Neural cell (in vitro differentiated cells): ENCODE measurements at regions not wholly inside any gene's neighbourhood (a gene's known extent, or its start where the extent isn't known, plus 50 kb on each side); places are given as distances from the start of the nearest gene placed in this dataset.

Experiments used
- H2AFZ ChIP-seq: fragments of 200-600, 300-800 bp; sonication (generic), shearing (Covaris generic); 2 replicates; pipeline ENCODE4 v1.6.0; 2014; ENCODE audit warnings: low read depth, mild to moderate bottlenecking, antibody characterized with exemption, low read length, moderate library complexity
- H3F3A ChIP-seq: fragments of 200-600 bp; shearing (Covaris generic); 2 replicates; pipeline ENCODE4 v1.6.1; 2016; ENCODE audit warnings: mild to moderate bottlenecking, moderate library complexity, mixed read lengths, antibody characterized with exemption, low read length; ENCODE audit not compliant: insufficient read depth, poor library complexity, severe bottlenecking
- H3K27ac ChIP-seq: fragments of 200-600, 300-800 bp; sonication (generic), shearing (Covaris generic); 2 replicates; pipeline ENCODE4 v1.5.1; 2014; ENCODE audit warnings: mild to moderate bottlenecking, low read length, moderate library complexity
- H3K27me3 ChIP-seq: fragments of 300-800, 200-600 bp; sonication (generic), shearing (Covaris generic); 2 replicates; pipeline ENCODE4 v1.6.0; 2014; ENCODE audit warnings: mild to moderate bottlenecking, low read depth, low read length, moderate library complexity; ENCODE audit not compliant: insufficient read depth
- H3K36me3 ChIP-seq: fragments of 300-800, 200-600 bp; sonication (generic), shearing (Covaris generic); 2 replicates; pipeline ENCODE4 v1.5.1; 2014; ENCODE audit warnings: mild to moderate bottlenecking, antibody characterized with exemption, low read length, moderate library complexity; ENCODE audit not compliant: insufficient read depth
- H3K4me2 ChIP-seq: fragments of 300-800, 200-600 bp; sonication (generic), shearing (Covaris generic); 2 replicates; pipeline ENCODE4 v1.6.0; 2014; ENCODE audit warnings: mild to moderate bottlenecking, low read length
- H3K4me3 ChIP-seq: fragments of 300-800, 200-600 bp; sonication (generic), shearing (Covaris generic); 2 replicates; pipeline ENCODE4 v1.5.1; 2014; ENCODE audit warnings: mild to moderate bottlenecking, low read length, moderate library complexity
- H3K79me2 ChIP-seq: fragments of 200-600 bp; shearing (Covaris generic); replicated peaks from 2 replicates; pipeline ENCODE4 v1.6.0; 2014; ENCODE audit warnings: mild to moderate bottlenecking, low read length, moderate library complexity; ENCODE audit not compliant: insufficient read depth
- H3K9ac ChIP-seq: fragments of 300-800, 200-600 bp; sonication (generic), shearing (Covaris generic); 2 replicates; pipeline ENCODE4 v1.6.1; 2016; ENCODE audit warnings: mild to moderate bottlenecking, low read length, mixed read lengths
- H3K9me2 ChIP-seq: fragments of 200-600 bp; shearing (Covaris generic); 2 replicates; pipeline ENCODE4 v1.6.1; 2016; ENCODE audit warnings: mild to moderate bottlenecking, low read length, mixed read lengths; ENCODE audit not compliant: insufficient read depth
- H3K9me3 ChIP-seq: fragments of 200-600, 300-800 bp; sonication (generic), shearing (Covaris generic); 2 replicates; pipeline ENCODE4 v1.6.1; 2016; ENCODE audit warnings: mild to moderate bottlenecking, mixed run types, low read length, moderate library complexity, mixed read lengths
- H4K20me1 ChIP-seq: fragments of 200-600 bp; shearing (Covaris generic); 2 replicates; pipeline ENCODE4 v1.6.1; 2016; ENCODE audit warnings: mild to moderate bottlenecking, mixed run types; ENCODE audit not compliant: insufficient read depth
- EP300 ChIP-seq: fragments of 450-650 bp; conservative IDR thresholded peaks from 2 replicates; pipeline ENCODE4 v1.6.1; 2014; ENCODE audit warnings: antibody characterized with exemption, mild to moderate bottlenecking, moderate library complexity; ENCODE audit not compliant: poor library complexity, severe bottlenecking
- EZH2 ChIP-seq: fragments of 200-600, 300-800 bp; shearing (Covaris generic), sonication (generic); IDR thresholded peaks from 2 replicates; pipeline ENCODE4 v1.6.1; 2014; ENCODE audit warnings: antibody characterized with exemption, low read length, borderline replicate concordance, mild to moderate bottlenecking; ENCODE audit not compliant: insufficient read depth, poor library complexity, severe bottlenecking
- MXI1 ChIP-seq: fragments of 450-650 bp; conservative IDR thresholded peaks from 2 replicates; pipeline ENCODE4 v1.6.1; 2014; ENCODE audit warnings: antibody characterized with exemption, mild to moderate bottlenecking; ENCODE audit not compliant: poor library complexity, severe bottlenecking
- POLR2AphosphoS5 ChIP-seq: IDR thresholded peaks from 2 replicates; pipeline ENCODE4 v1.6.1; 2012
- RAD21 ChIP-seq: fragments of 450-650 bp; conservative IDR thresholded peaks from 2 replicates; pipeline ENCODE4 v1.6.1; 2014; ENCODE audit warnings: antibody characterized with exemption, mild to moderate bottlenecking, moderate library complexity
- REST ChIP-seq: IDR thresholded peaks from 2 replicates; pipeline ENCODE4 v1.6.1; 2012; ENCODE audit warnings: borderline replicate concordance
- SMC3 ChIP-seq: fragments of 450-650 bp; conservative IDR thresholded peaks from 2 replicates; pipeline ENCODE4 v1.6.1; 2014; ENCODE audit warnings: antibody characterized with exemption, mild to moderate bottlenecking, moderate library complexity; ENCODE audit not compliant: poor library complexity
- TAF1 ChIP-seq: IDR thresholded peaks from 2 replicates; pipeline ENCODE4 v1.6.1; 2012; ENCODE audit warnings: low read depth
- TF ChIP-seq, protein P1 (sequence below): fragments of 450-650 bp; IDR thresholded peaks from 2 replicates; pipeline ENCODE4 v1.5.1; 2014; ENCODE audit warnings: antibody characterized with exemption, mild to moderate bottlenecking, moderate library complexity; ENCODE audit not compliant: poor library complexity, severe bottlenecking

GRCh38 chr1:87958201-87958600, 629.5 kb downstream of the LMO4 start:
- Histone ChIP-seq H3K4me3 (no peak overlapping the region), H2AFZ (no peak overlapping the region), H3K9me3 (no peaks in the 10 kb centered on the region), H3K4me2 (no peak overlapping the region), H3K9ac (no peak overlapping the region), H3K9me2 (no peaks in the 10 kb centered on the region), H3K27me3 (no peaks in the 10 kb centered on the region), H3K79me2 (no peaks in the 10 kb centered on the region), H3F3A (no peaks in the 10 kb centered on the region), H3K27ac (no peak overlapping the region), H4K20me1 (no peaks in the 10 kb centered on the region), H3K36me3 (no peaks in the 10 kb centered on the region)
- no peak for TF ChIP-seq TAF1
- no peak for TF ChIP-seq REST
- no peak for TF ChIP-seq RAD21
- no peak for TF ChIP-seq MXI1
- no peak for TF ChIP-seq EZH2
- no peak for TF ChIP-seq SMC3
- TF ChIP-seq EP300, result no peak
- TF ChIP-seq POLR2AphosphoS5, result no peak
- TF ChIP-seq, protein P1, sequence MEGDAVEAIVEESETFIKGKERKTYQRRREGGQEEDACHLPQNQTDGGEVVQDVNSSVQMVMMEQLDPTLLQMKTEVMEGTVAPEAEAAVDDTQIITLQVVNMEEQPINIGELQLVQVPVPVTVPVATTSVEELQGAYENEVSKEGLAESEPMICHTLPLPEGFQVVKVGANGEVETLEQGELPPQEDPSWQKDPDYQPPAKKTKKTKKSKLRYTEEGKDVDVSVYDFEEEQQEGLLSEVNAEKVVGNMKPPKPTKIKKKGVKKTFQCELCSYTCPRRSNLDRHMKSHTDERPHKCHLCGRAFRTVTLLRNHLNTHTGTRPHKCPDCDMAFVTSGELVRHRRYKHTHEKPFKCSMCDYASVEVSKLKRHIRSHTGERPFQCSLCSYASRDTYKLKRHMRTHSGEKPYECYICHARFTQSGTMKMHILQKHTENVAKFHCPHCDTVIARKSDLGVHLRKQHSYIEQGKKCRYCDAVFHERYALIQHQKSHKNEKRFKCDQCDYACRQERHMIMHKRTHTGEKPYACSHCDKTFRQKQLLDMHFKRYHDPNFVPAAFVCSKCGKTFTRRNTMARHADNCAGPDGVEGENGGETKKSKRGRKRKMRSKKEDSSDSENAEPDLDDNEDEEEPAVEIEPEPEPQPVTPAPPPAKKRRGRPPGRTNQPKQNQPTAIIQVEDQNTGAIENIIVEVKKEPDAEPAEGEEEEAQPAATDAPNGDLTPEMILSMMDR, result no peak

DNA sequence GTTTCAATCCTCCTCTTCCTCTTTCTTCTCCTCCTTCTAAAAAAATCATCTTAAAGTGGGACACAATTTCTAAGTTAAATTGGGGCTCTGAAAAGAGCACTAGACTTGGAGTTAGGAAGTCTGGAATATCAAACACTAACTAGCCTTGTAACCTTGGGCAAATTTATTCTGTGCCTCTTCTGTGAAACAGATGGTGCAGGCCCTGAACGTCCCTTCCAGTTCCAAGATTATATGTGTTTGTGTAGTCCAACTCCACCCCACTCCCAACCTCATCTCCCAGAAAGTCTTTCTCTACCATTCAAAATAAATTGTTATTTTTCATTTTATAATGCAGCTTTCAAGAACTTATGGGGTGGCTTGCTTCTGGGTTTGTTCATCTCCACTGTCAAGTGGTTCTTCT, 630.0 kb downstream of the LMO4 start:
- Histone ChIP-seq H3K4me2 (no peak overlapping the region), H3K36me3 (no peaks in the 10 kb centered on the region), H3K79me2 (no peaks in the 10 kb centered on the region), H3K9me3 (no peaks in the 10 kb centered on the region), H3K9ac (no peak overlapping the region), H3K9me2 (no peaks in the 10 kb centered on the region), H3K27ac (no peak overlapping the region), H3K27me3 (no peaks in the 10 kb centered on the region), H3K4me3 (no peak overlapping the region), H3F3A (no peaks in the 10 kb centered on the region), H2AFZ (no peak overlapping the region), H4K20me1 (no peaks in the 10 kb centered on the region)
- TF ChIP-seq, protein P1, result no peak
- TF ChIP-seq SMC3 (no peak), REST (no peak), EZH2 (no peak), TAF1 (no peak), POLR2AphosphoS5 (no peak), RAD21 (no peak), EP300 (no peak), MXI1 (no peak)
